ENCODE measurements at regions not wholly inside any gene's neighbourhood (a gene's known extent, or its start where the extent isn't known, plus 50 kb on each side); places are given as distances from the start of the nearest gene placed in this dataset.

DNA sequence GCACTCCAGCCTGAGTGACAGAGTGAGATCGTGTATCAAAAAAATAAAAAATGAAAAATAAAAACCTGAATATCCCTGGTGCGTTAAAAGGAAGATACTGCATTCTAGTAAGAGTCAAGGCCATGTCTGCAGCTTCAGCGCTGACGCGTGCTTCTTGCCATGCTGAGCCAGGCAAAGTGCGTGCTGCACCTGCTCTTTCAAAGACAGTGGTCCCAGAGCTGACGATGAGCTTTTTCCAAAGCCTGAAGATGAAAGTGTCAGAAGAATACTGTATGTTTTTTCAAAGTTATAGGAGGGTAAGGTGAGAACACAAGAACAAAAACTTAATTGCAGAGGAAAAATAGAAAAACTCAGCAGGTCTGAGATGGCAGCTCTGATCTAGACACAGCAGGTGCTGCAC lies 115.1 kb downstream of the RNASET2 start:
- no peak for DNase-seq

- no peak for DNase-seq
Measured at GRCh38 chr6:166839569-166839968, 116.8 kb downstream of the RNASET2 start.

DNA sequence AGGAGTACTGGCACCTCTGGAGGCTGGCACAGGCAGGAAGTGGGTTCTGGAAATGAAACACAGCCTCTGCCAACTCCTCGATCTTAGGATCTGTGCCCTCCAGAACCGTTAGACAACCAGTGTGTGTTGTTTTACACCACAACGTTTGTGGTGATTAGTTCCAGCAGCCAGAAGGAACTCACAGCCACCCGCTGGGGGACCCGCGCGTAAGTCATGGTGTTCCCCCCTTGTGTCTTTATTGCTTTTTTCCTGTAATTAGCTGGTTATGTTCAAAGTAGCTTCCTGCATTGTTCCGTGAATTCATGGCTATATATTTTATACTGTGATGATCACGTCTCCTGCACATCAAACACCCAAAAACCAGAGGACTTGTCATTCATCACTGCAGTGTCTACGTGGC lies 117.4 kb downstream of the RNASET2 start:
- no peak for DNase-seq

DNA sequence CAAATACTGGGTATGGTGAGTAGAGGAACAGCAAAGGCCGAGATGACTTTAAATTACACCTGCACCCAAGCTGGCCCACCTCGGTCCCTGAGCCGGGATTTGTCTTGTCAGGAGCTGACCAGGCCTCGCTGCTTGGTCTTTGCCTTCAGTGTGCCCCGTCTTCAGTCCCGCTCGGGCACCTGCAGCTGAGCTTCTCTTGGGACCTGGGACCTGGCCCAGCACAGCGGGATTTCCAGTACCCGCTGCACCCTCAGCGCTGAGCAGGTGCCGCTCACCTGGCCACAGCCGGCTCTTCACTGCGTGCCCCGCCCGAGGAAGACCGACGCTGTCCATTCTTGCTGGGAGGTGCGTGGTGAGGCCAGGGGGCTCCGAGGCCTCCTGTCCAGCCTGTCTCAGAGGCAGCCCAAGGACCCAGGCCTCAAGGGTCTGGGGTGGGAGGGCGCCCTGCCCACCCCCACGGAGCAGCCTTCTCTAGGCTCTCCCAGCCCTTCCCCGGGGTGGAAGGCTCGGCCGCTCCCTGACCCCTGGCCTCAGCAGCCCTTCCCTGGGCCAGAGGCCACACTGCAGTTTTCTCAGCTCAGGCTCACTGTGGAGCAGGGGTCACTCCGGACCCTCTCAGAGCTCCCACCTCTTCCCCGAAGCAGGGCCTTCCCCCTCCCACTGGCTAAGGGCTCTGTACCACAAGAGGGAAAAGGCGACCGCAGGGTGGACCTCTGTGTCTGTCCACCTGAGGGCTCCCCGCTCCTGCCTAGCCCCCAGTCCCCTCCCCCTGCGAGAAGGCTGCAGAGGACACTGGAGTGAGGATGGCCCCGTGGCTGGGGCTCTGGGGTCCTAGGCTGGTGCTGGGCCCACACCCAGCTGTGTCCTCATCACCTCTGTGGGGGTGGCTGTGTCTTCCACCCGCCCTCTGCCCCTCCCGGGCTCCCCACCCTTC lies 119.3 kb downstream of the RNASET2 start:
- no peak for DNase-seq

DNA sequence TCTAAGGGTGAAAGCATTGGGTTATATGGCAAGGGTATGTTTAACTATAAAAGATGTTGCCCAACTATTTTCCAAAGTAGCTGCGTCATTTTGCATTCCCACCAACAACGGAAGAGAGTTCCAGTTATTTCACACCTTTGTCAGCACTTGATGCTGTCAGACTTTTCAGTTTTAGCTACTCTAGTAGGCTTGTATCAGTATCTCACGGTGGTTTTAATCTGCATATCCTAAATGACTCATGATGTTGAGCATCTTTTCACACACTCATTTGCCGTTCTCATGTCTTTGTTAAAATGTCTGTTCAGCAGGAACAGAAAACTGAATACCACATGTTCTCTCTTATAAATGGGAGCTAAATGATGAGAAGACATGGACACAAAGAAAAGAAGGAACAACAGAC lies 122.3 kb downstream of the RNASET2 start:
- no peak for DNase-seq

- DNase-seq: no peak
Measured at GRCh38 chr6:166830891-166831363, 125.4 kb downstream of the RNASET2 start.

- no peak for DNase-seq
Measured at GRCh38 chr6:166830185-166830890, 126.0 kb downstream of the RNASET2 start.

DNA sequence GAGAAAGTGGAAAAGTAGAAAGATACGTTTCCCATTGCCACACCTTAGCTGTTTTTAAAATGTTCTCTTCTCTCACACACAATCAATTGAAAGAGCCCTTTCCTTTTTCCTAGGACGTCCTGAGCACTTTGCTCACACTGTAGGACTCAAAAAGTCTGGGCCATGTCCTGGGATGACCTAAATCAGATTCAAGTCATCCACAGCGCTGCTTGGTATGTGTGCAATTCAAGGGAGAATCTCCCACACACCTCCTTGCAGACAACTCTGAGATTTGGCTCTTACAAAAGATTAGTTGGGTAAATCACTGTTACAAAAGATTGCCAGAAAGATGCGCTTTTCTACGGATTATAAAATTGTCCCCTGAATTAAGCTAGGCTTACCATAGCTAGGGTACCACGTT lies 130.1 kb downstream of the RNASET2 start:
- no peak for DNase-seq

GRCh38 chr6:166825553-166826145 lies 130.7 kb downstream of the RNASET2 start:
- no peak for DNase-seq

DNA sequence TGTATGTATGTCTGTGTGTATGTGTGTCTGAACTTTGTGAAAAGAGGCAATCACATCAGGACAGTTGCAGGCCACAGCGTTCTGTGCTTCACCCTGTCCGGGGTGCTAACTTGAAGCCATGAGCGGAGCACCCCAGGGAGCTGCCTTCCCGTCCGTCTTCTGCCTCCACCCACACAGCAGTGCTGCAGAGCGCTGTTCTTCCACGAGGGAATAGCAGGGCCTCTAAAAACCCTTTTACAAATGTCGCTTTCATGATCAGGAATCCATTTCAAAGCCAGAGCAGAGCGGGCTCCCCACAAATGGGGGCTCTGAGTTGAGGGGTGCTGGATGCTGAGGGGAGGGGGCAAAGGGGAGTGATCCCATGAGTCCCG lies 131.5 kb downstream of the RNASET2 start:
- DNase-seq: no peak

DNA sequence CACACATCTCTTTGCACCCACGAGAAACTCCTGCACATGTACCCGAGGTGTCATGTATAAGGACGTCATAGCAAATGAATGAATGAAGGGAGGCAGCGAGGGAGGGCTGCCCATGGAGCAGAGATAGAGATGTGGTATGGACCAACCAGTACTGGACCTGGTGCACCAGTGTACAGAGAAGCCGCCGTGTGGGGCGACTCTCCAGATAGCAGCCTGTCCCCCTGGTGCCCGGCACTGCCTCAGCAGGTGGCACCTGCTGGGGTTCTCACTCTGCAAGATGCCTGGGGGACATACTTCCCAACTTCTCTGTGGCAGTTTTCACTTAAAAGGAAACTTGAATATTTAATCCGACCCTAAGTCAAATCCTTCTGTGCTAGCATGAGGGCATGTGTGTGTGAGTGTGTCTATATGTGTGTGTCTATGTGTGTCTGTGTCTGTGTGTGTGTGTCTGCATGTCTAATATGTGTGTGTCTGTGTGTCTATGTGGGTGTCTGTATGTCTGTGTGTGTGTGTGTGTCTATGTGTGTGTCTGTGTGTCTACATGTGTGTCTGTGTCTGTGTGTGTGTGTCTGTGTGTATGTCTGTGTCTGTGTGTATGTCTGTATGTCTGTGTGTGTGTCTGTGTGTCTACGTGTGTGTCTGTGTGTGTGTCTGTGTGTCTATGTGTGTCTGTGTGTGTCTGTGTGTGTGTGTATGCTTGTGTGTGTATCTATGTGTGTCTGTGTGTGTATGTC lies 132.0 kb downstream of the RNASET2 start:
- DNase-seq: no peak

DNA sequence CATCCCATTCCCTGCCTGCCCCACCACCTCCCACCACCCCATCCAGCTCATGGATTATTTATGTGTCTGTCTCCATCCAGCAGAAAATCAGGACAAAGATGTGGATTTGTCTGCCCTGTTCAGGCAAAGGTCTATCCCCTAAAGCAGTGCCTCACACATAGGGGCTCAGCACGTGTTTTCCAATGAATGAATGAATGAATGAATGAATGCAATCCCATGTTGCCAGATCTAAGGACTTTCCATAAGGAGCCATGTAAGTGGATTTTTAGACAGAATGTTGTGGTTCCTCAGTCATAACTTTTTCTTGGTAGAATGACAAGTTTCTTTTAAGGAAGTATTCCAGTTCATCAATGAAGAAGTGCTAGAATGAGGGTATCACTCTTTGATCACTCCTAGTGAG lies 133.7 kb downstream of the RNASET2 start:
- no peak for DNase-seq

DNA sequence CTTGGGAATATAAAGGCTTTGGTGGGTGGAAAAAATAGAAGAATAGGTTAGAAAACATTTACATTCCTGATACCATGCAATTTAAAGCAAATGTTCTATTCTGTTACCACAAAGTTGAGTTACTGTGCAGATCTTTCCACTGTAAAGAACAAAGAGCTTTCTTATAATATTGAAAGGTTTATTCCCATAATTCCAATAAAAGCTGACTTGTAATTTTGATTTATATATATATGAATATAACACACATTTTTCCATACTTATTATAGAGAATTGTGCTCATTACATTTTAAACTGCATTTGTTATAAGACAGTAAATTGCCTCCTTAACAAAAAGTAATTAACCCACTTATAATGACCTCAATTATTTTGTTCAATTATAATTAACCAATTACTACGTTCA lies 135.9 kb downstream of the RNASET2 start:
- no peak for DNase-seq

DNA sequence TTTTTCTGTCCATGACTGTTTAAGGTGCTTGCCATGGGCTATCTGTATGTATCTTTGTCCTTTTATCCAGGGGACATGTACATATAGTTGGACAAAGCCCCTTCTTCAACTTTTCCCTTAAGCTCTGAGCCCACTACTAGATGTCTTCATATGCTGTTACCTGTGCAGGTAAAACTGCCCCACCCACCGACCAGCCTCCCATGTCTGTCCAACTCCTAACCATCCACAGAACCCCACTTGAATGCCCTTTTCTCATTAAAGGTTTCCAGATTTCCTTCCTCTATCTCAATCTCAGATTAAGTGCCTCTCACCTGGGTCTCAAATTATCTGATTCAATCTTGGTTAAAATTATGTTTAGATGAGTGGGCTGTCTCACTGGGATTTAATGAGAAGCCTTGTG lies 136.3 kb downstream of the RNASET2 start:
- DNase-seq: no peak

- no peak for DNase-seq
Measured at GRCh38 chr6:166815629-166816028, 140.7 kb downstream of the RNASET2 start.

DNA sequence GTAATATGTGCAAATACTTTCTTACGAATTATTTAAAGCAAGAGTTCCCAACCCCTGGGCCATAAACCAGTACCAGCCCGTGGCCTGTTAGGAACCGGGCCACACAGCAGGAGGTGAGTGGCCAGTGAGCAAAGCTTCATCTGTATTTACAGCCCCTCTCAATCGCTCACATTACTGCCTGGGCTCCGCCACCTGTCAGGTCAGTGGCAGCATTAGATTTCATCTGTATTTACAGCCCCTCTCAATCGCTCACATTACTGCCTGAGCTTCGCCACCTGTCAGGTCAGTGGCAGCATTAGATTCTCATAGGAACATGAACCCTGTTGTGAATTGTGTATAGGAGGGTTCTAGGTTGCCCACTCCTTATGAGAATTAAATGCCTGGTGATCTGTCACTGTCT lies 142.0 kb downstream of the RNASET2 start:
- DNase-seq: no peak

- DNase-seq: no peak
Measured at GRCh38 chr6:166813461-166813860, 142.9 kb downstream of the RNASET2 start.

DNA sequence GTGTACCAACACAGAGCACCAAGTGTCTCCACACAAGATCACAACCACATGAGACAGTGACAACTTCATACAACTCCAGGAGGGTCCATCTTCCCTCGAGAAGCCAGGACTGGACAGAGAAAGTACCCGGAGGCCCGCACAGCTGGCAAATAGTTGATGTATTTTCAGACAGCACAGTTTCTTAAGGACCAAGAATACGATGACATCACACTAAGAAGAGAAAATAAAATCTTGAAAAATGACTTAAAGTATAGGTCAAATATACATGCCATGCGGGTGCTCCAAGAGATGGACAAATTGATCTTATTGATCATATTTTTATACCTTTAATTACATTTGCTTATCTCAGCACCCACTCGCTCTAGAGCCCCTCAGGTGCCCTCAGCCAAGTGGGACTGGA lies 145.5 kb downstream of the RNASET2 start:
- DNase-seq: no peak

- no peak for DNase-seq
Measured at GRCh38 chr6:166809721-166810120, 146.6 kb downstream of the RNASET2 start.

GRCh38 chr6:166806962-166807757 lies 149.2 kb downstream of the RNASET2 start:
- no peak for DNase-seq

DNA sequence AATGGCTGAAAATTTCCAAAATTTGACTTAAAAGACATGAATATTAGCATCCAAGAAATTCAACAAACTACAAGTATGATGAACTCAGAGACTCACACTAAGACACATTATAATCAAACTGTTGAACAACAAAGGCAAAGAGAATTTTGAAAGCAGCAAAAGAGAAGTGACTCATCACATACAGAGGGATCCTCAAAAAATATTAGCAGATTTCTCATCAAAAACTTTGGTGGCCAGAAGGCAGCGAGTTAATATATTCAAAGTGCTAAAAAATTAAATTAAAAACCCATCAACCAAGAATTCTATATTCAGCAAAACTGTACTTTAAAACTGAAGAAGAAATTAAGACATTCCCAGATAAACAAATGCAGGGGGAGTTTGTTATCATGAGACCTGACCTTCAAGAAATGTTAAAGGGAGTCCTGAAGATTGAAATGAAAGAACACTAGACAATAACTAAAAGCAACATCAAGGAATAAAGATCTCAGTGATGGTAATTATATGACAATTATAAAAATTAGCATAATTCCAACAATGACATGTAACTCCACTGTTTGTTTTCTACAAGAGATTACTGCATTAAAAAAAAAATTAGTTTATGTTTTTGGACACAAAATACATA lies 150.0 kb downstream of the RNASET2 start:
- no peak for DNase-seq

GRCh38 chr6:166803471-166803870 lies 152.9 kb downstream of the RNASET2 start:
- no peak for DNase-seq

Measured in right hindlimb (tissue), 1 donor.